ENCODE measurements at regions not wholly inside any gene's neighbourhood (a gene's known extent, or its start where the extent isn't known, plus 50 kb on each side); places are given as distances from the start of the nearest gene placed in this dataset.

- TF ChIP-seq CTCF (IDR thresholded peaks at IDR 0.05; ENCODE audit: low read depth, low read length, missing control alignments): no peak
- no peaks in the 10 kb centered on the region for H3K36me3 ChIP-seq (replicated peaks)
- in situ Hi-C loops (cut with HindIII; ENCODE audit: low pct_ligation_motif_present, low sequenced_read_pairs): no loop called here
- no peak overlapping the region for H3K4me3 ChIP-seq (ENCODE audit: low read depth, low read length)
- H3K27ac ChIP-seq: no peak overlapping the region
- H3K27me3 ChIP-seq (replicated peaks): no peaks in the 10 kb centered on the region
- no peak for DNase-seq
Measured at GRCh38 chr18:64639536-64639935, 490.6 kb upstream of the LINC00305 start.

GRCh38 chr18:64620971-64621560 is 472.2 kb upstream of the LINC00305 start:
- no peak for DNase-seq

GRCh38 chr18:64618390-64618789 is 469.5 kb upstream of the LINC00305 start:
- Histone ChIP-seq H3K27me3 (replicated peaks) (no peaks in the 10 kb centered on the region), H3K4me3 (ENCODE audit: low read depth, low read length) (no peak overlapping the region), H3K27ac (no peak overlapping the region), H3K36me3 (replicated peaks) (no peaks in the 10 kb centered on the region)
- TF ChIP-seq CTCF (IDR thresholded peaks at IDR 0.05; ENCODE audit: low read depth, low read length, missing control alignments): no peak
- no peak for DNase-seq
- in situ Hi-C loops (cut with HindIII; ENCODE audit: low pct_ligation_motif_present, low sequenced_read_pairs): no loop called here

More at GRCh38 chr18:64620971-64621560, 472.2 kb upstream of the LINC00305 start:
- no peaks in the 10 kb centered on the region for H3K27me3 ChIP-seq (replicated peaks)
- H3K4me3 ChIP-seq (ENCODE audit: low read depth, low read length): no peak overlapping the region
- in situ Hi-C loops (cut with HindIII; ENCODE audit: low pct_ligation_motif_present, low sequenced_read_pairs): no loop called here
- H3K27ac ChIP-seq: no peak overlapping the region
- TF ChIP-seq CTCF (IDR thresholded peaks at IDR 0.05; ENCODE audit: low read depth, low read length, missing control alignments): no peak
- H3K36me3 ChIP-seq (replicated peaks): no peaks in the 10 kb centered on the region

GRCh38 chr18:64615021-64615420 is 466.1 kb upstream of the LINC00305 start:
- Histone ChIP-seq H3K27me3 (replicated peaks) (no peaks in the 10 kb centered on the region), H3K4me3 (ENCODE audit: low read depth, low read length) (no peak overlapping the region), H3K36me3 (replicated peaks) (no peaks in the 10 kb centered on the region), H3K27ac (no peak overlapping the region)
- in situ Hi-C loops (cut with HindIII; ENCODE audit: low pct_ligation_motif_present, low sequenced_read_pairs): no loop called here
- TF ChIP-seq CTCF (IDR thresholded peaks at IDR 0.05; ENCODE audit: low read depth, low read length, missing control alignments): no peak
- DNase-seq: no peak

GRCh38 chr18:64614446-64614845 is 465.6 kb upstream of the LINC00305 start:
- H3K27ac ChIP-seq: no peak overlapping the region

More at GRCh38 chr18:64614446-64614845, 465.6 kb upstream of the LINC00305 start:
- in situ Hi-C loops (cut with HindIII; ENCODE audit: low pct_ligation_motif_present, low sequenced_read_pairs): no loop called here
- Histone ChIP-seq H3K36me3 (replicated peaks) (no peaks in the 10 kb centered on the region), H3K4me3 (ENCODE audit: low read depth, low read length) (no peak overlapping the region), H3K27me3 (replicated peaks) (no peaks in the 10 kb centered on the region)
- DNase-seq: no peak
- no peak for TF ChIP-seq CTCF (IDR thresholded peaks at IDR 0.05; ENCODE audit: low read depth, low read length, missing control alignments)

Measured in brain microvascular endothelial cell (primary cell).